ENCODE measurements at regions not wholly inside any gene's neighbourhood (a gene's known extent, or its start where the extent isn't known, plus 50 kb on each side); places are given as distances from the start of the nearest gene placed in this dataset.

- DNase-seq (ENCODE audit: low read depth in 2 of 2): no peak
- no peak for TF ChIP-seq CTCF (IDR thresholded peaks at IDR 0.05; ENCODE audit: low read depth, low read length)
- no peak overlapping the region for H3K4me3 ChIP-seq (replicated peaks in 1 of 2; ENCODE audit: low read depth in 2 of 2, low read length in 2 of 2)
These were observed 107.2 kb upstream of the STEAP1B start for GRCh38 chr7:22607180-22607579.

DNA sequence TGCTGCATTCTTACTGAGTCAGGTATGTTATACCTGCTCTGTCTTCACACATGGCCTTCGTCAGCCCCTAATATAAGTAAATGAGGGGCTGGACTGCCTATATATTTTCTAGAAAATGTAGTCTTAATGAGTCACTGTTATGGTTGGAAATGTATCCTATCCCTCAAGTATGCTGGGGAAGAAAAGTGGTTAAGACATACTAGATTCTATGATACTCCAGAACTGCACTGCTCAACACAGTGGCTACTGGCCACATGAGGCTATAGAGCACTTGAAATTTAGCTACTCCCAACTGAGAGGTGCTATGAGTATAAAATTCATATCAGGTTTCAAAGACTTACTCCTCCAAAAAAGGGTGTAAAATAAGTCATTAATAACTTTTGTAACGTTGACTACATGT is 104.3 kb upstream of the STEAP1B start:
- H3K4me3 ChIP-seq (replicated peaks in 1 of 2; ENCODE audit: low read depth in 2 of 2, low read length in 2 of 2): no peak overlapping the region
- TF ChIP-seq CTCF (IDR thresholded peaks at IDR 0.05; ENCODE audit: low read depth, low read length): no peak
- DNase-seq (ENCODE audit: low read depth in 2 of 2): peak in 1 of 2 donors; percentile 51

- peak; percentile 83 for DNase-seq (ENCODE audit: low read depth in 2 of 2)
- H3K4me3 ChIP-seq (replicated peaks in 1 of 2; ENCODE audit: low read depth in 2 of 2, low read length in 2 of 2): no peak overlapping the region
- no peak for TF ChIP-seq CTCF (IDR thresholded peaks at IDR 0.05; ENCODE audit: low read depth, low read length)
These were observed 102.0 kb upstream of the STEAP1B start for GRCh38 chr7:22601812-22602565.

DNA sequence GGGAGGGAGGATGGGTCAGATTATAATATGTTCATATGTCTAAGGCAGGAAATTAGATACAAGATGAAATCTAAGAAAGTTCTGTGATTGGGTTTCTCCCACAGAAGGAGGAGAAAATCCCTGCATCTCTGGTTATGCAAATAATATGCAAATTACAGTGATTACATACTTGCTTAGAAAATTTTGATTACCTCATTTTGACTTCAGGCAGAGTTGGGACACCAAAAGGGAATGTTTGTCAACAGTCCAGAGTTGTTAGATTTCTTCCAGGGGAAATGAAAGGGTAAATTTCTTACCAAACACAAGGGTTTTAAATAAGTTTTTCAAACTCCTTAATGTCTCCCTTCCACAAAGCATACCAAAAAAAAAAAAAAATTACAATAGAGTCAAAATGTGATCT is 101.4 kb upstream of the STEAP1B start:
- TF ChIP-seq CTCF (IDR thresholded peaks at IDR 0.05; ENCODE audit: low read depth, low read length): no peak
- peak; percentile 52 to 62 for DNase-seq (ENCODE audit: low read depth in 2 of 2)
- no peak overlapping the region for H3K4me3 ChIP-seq (replicated peaks in 1 of 2; ENCODE audit: low read depth in 2 of 2, low read length in 2 of 2)

GRCh38 chr7:22601003-22601402 is 101.0 kb upstream of the STEAP1B start:
- no peak for TF ChIP-seq CTCF (IDR thresholded peaks at IDR 0.05; ENCODE audit: low read depth, low read length)
- no peak overlapping the region for H3K4me3 ChIP-seq (replicated peaks in 1 of 2; ENCODE audit: low read depth in 2 of 2, low read length in 2 of 2)
- peak in 1 of 2 donors; percentile 51 for DNase-seq (ENCODE audit: low read depth in 2 of 2)

DNA sequence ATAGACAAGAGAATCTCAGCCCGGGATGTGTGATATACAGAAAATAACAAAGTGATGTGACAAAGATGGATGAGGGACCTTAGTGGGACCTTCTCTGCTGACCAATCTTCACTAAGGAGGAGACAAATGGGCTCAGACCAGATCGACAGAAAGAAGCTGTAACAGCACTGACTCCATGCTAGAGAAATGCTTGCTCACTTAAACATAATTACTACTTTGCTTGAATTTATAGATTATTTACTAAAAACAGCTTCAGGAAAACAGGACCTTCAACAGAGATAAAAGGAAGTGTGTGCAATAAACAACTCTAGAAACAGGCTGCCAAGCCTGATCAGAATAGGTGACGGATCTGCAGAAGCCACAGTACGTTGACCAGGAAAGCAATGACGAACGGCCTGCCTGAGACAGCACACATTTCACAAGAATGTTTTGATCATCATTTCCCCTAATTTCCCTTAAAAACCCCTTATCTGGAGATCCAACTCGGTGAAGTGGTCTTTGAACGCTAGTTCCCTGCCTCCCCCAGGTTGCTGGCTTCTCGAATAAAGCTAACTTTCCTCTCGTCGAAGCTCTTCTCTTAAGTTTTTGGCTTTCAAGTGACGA is 98.4 kb upstream of the STEAP1B start:
- no peak overlapping the region for H3K4me3 ChIP-seq (replicated peaks in 1 of 2; ENCODE audit: low read depth in 2 of 2, low read length in 2 of 2)
- no peak for TF ChIP-seq CTCF (IDR thresholded peaks at IDR 0.05; ENCODE audit: low read depth, low read length)
- no peak for DNase-seq (ENCODE audit: low read depth in 2 of 2)
